ENCODE measurements at regions not wholly inside any gene's neighbourhood (a gene's known extent, or its start where the extent isn't known, plus 50 kb on each side); places are given as distances from the start of the nearest gene placed in this dataset.

DNA sequence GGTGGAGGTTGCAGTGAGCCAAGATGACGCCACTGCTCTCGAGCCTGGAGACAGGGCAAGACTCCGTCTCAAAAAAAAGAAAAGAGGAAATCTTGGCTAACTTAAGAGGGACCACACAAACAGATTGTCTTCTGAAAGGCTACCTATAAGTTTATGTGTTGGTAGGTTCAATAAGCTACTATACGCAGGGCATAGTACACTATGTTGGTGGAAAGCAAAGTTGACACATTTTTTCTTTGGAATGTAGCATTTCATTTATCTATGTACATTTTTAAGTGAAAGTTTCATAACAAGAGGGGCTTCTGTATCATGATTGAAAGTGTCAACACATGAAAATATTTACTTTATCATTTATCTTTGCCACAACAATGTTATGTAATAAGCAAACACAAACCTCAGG, 752.6 kb upstream of the ACVR2A start:
- no peak for TF ChIP-seq POLR2A (IDR thresholded peaks at IDR 0.05)
- TF ChIP-seq, protein P1, sequence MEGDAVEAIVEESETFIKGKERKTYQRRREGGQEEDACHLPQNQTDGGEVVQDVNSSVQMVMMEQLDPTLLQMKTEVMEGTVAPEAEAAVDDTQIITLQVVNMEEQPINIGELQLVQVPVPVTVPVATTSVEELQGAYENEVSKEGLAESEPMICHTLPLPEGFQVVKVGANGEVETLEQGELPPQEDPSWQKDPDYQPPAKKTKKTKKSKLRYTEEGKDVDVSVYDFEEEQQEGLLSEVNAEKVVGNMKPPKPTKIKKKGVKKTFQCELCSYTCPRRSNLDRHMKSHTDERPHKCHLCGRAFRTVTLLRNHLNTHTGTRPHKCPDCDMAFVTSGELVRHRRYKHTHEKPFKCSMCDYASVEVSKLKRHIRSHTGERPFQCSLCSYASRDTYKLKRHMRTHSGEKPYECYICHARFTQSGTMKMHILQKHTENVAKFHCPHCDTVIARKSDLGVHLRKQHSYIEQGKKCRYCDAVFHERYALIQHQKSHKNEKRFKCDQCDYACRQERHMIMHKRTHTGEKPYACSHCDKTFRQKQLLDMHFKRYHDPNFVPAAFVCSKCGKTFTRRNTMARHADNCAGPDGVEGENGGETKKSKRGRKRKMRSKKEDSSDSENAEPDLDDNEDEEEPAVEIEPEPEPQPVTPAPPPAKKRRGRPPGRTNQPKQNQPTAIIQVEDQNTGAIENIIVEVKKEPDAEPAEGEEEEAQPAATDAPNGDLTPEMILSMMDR (IDR thresholded peaks at IDR 0.05), result no peak
